Astrocyte of the spinal cord (primary cell): ENCODE measurements at regions not wholly inside any gene's neighbourhood (a gene's known extent, or its start where the extent isn't known, plus 50 kb on each side); places are given as distances from the start of the nearest gene placed in this dataset.

ENCODE experiments used
- DNase-seq: peaks from one replicate; pipeline ENCODE4 v3.0.0; 2011; ENCODE audit warnings: low read depth, low spot score
- H3K4me3 ChIP-seq: 2 replicates; pipeline ENCODE4 v1.5.1; 2011; ENCODE audit warnings: low read depth, mild to moderate bottlenecking, low read length, moderate library complexity
- in situ Hi-C: cut with HindIII; loops from 2 replicates; pipeline ENCODE4 v1.10.0; 2017; ENCODE audit warnings: low sequenced_read_pairs
- TF ChIP-seq, protein P1 (sequence below): IDR thresholded peaks from 2 replicates; pipeline ENCODE4 v1.5.1; 2012; ENCODE audit warnings: low read depth, mild to moderate bottlenecking, low read length, inconsistent platforms

DNA sequence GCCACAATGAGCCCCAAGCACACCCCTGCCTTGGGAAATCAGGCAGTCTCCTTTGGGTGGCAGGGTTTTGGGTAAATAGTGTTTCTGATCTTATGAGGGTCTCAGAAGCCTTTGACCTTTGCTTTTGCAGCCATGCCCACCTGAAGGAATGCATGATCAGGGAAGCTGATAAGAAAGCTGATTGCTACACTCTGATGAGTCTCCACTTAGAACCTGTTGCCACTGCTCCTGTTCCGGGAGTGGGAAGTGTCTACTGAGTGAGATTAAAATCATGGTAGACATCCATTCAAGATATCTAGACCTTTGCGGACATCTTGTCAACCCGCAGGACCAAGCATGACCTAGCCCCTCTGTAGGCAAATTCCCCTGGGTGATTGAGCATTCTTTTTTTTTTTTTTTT is 282.6 kb downstream of the SKIDA1 start:
- no peak overlapping the region for H3K4me3 ChIP-seq
- TF ChIP-seq, protein P1, sequence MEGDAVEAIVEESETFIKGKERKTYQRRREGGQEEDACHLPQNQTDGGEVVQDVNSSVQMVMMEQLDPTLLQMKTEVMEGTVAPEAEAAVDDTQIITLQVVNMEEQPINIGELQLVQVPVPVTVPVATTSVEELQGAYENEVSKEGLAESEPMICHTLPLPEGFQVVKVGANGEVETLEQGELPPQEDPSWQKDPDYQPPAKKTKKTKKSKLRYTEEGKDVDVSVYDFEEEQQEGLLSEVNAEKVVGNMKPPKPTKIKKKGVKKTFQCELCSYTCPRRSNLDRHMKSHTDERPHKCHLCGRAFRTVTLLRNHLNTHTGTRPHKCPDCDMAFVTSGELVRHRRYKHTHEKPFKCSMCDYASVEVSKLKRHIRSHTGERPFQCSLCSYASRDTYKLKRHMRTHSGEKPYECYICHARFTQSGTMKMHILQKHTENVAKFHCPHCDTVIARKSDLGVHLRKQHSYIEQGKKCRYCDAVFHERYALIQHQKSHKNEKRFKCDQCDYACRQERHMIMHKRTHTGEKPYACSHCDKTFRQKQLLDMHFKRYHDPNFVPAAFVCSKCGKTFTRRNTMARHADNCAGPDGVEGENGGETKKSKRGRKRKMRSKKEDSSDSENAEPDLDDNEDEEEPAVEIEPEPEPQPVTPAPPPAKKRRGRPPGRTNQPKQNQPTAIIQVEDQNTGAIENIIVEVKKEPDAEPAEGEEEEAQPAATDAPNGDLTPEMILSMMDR = no peak
- DNase-seq = no peak
- in situ Hi-C loops = no loop called here

DNA sequence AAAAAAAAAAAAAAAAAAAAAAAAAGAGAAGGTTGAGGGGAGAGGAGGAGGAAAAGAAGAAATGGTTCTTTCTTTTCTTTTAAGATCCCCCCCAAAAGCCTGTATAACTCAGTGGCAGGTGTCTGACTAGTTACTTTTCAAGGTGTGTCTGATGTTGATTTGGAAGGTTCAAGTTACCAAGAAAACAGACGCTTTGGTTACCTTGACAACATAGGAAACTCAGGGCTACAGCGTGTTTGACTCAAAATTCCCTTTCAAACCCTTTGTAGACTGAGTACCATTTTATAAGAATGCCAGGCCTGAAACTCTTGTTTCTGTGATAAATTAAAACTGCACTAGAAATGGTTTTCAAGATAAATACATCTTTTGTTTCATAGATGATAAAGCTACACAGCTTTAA is 286.8 kb downstream of the SKIDA1 start:
- in situ Hi-C loops = no loop called here
- DNase-seq = no peak

DNA sequence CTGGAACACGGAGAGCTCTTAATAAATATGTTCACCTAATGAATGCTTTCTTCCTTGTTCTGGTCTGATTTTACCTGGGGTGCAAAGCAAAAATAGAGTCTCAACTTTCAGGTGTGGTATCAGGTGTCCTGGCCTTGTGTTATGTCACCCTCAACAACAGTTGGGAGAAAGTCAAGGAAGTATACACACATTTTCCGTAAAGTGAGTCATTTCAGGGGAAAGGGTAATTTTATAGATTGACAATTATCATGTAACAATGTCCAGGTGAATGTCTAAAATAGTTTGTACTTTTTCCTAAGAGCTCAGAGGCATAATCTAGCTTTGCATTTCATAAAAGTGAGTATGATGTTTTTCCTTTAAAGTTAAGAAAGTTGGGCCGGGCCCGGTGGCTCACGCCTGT is 287.4 kb downstream of the SKIDA1 start:
- H3K4me3 ChIP-seq = no peak overlapping the region
- in situ Hi-C loops = no loop called here
- no peak for DNase-seq
- TF ChIP-seq, protein P1 = no peak

More for the DNA sequence above, 286.8 kb downstream of the SKIDA1 start:
- no peak overlapping the region for H3K4me3 ChIP-seq
- TF ChIP-seq, protein P1 = no peak

DNA sequence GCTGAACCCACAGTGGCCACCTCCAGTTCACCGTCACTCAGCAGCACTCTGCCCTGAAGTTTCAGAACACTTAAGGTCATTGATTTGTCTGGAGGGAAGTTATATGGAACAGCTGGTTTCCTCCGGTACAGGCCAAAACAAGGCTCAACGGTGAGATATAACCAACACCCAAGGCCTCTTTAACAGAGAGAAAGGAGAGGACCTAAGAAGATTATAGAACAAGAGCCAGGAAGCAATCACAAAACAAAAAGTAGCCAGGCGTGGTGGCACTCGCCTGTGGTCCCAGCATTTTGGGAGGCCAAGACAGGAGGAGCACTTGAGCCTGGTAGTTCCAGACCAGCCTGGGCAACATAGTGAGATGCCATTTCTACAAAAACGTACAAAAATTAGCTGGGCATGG is 290.7 kb downstream of the SKIDA1 start:
- DNase-seq = no peak
- in situ Hi-C loops = no loop called here
- no peak overlapping the region for H3K4me3 ChIP-seq
- TF ChIP-seq, protein P1 = no peak

DNA sequence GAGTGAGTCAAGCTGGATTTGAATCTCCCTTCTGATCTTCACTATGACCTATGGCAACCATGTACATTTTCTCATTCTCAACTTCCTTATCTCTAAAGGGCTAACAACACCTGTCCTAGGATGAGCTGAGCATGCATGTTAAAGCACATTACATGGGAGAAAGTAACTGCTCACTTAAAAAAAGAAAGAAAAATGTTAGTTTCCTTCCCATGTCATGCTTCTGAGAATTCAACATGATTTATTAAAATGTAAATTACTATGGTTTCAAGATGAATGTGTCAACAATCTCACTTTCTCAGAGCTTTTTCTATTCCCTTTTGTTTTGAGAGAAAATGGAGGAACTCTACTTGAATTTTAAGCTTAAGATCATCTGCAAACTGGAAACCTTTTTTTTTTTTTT is 295.3 kb downstream of the SKIDA1 start:
- in situ Hi-C loops = no loop called here
- H3K4me3 ChIP-seq = no peak overlapping the region
- DNase-seq = no peak
- TF ChIP-seq, protein P1 = no peak

DNA sequence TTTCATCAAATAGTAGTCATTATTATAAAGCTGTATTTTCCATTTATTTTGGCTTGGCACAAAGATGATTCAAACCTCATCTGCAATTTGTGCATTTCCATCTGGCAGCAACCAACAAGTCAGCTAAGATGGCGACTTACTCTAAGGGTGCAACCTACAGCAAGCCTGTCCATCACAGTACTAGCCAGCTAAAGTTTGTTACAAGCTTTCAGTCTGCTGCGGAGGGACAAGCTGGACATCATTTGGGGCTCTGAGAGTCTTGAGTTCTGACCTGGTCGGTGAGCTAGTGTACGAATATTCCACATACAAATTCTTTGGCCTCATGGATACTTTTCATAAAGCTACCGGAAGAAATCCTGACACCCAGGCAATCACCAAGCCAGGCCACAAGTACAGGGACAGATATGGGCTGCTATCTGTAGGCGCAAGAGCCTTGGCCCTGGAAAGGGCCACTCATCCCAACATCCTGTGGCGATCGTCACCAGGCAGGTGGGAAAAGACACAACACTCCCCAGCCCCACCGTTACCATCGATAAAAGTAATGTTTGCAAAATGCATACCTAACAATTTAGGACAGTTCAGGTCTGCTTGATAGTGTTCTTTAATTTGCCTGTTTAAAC is 307.6 kb downstream of the SKIDA1 start:
- H3K4me3 ChIP-seq = no peak overlapping the region
- TF ChIP-seq, protein P1 = no peak
- no peak for DNase-seq
- in situ Hi-C loops = no loop called here
